ENCODE measurements at regions not wholly inside any gene's neighbourhood (a gene's known extent, or its start where the extent isn't known, plus 50 kb on each side); places are given as distances from the start of the nearest gene placed in this dataset.

DNA sequence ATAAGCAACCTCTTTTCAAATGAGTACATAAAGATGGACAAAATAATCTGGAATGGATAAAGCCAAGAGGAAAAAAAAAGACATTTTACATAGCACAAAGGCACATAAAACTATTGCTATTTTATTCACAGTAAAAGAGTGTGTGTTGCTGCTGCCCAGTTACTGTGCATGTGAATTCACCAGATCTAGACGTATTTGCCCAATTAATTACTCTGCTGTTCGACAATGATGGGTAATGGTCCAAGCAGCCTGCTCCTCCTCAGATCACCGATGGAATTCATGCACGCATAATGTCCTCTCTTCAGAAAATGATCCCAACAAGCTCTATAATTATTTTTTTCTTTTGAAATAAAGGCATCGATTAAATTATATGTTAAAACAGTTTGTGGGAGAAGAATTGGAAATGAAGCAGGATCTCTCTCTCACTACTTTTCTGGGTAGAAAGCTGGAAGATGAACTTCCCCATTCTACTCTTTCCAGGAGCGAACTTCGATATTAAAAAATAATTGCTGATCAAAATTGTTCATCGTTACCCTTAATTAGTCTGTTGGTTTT lies 357.4 kb upstream of the CCNH start:
- TF ChIP-seq CTCF (conservative IDR thresholded peaks at IDR 0.05; ENCODE audit: low read length) (no peak), EZH2phosphoT487 (IDR thresholded peaks at IDR 0.05; ENCODE audit: borderline replicate concordance, low read depth, low read length) (no peak)
- H3K79me2 ChIP-seq (ENCODE audit: insufficient read depth, low read depth, low read length) = no peaks in the 10 kb centered on the region
- H4K20me1 ChIP-seq (ENCODE audit: insufficient read depth, low read length) = no peaks in the 10 kb centered on the region
- no peaks in the 10 kb centered on the region for H3K36me3 ChIP-seq (ENCODE audit: insufficient read depth, low read length)
- DNase-seq (ENCODE audit: low spot score) = no peak
- H3K4me2 ChIP-seq (ENCODE audit: low read length) = no peak overlapping the region
- H3K4me3 ChIP-seq (ENCODE audit: low read depth, low read length, poor library complexity, severe bottlenecking) = no peak overlapping the region
- no peaks in the 10 kb centered on the region for H3K9me3 ChIP-seq (ENCODE audit: low read length)
- CTCF ChIA-PET (ENCODE audit: unreplicated experiment) = no interaction called here
- no peaks in the 10 kb centered on the region for H3K4me1 ChIP-seq (ENCODE audit: insufficient read depth, low read length, poor library complexity, severe bottlenecking)
- no peak overlapping the region for H3K27ac ChIP-seq (ENCODE audit: low read depth, low read length, poor library complexity, severe bottlenecking)
- intact Hi-C loops (cut with micrococcal nuclease; ENCODE audit: unreplicated experiment) = no loop called here
- H3K9me2 ChIP-seq (ENCODE audit: insufficient read depth, low read length) = no peaks in the 10 kb centered on the region
- POLR2A ChIA-PET = interaction anchor here (0.6 to 0.7 kb wide), 2 partner anchors 92 to 907 kb away, joined by 3 read pairs; no protein-coding TSS in a partner anchor
- no peak overlapping the region for H2AFZ ChIP-seq (ENCODE audit: low read length)
- no TSS peak for BruUV-seq (replicated peaks)

DNA sequence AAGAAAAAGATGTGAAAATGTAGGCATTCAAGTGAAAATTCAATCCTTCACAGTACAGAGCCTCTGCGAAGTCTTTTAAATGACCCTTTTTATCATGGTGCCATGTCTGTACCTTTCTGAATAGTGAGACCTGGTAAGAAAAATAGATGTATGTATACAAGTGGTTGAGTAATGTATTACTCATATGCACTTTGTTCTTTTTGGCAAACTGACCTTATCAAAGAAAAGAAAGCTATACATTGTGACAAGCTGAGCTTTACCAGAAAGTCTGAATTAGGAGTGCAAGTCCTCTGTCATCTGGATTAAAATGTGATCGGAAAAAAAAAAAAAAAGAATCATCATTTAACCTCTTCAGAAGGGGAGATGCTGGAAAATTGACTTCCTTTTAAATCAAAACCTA lies 356.4 kb upstream of the CCNH start:
- H3K79me2 ChIP-seq (ENCODE audit: insufficient read depth, low read depth, low read length) = no peaks in the 10 kb centered on the region
- no peaks in the 10 kb centered on the region for H3K9me3 ChIP-seq (ENCODE audit: low read length)
- DNase-seq (ENCODE audit: low spot score) = no peak
- no peaks in the 10 kb centered on the region for H3K9me2 ChIP-seq (ENCODE audit: insufficient read depth, low read length)
- no peaks in the 10 kb centered on the region for H3K36me3 ChIP-seq (ENCODE audit: insufficient read depth, low read length)
- no peak overlapping the region for H3K4me3 ChIP-seq (ENCODE audit: low read depth, low read length, poor library complexity, severe bottlenecking)
- no peak overlapping the region for H3K4me2 ChIP-seq (ENCODE audit: low read length)
- no TSS peak for BruUV-seq (replicated peaks)
- no peak overlapping the region for H3K27ac ChIP-seq (ENCODE audit: low read depth, low read length, poor library complexity, severe bottlenecking)
- POLR2A ChIA-PET = interaction anchor here (0.7 to 1.1 kb wide), 5 partner anchors 18 to 967 kb away, joined by 3 to 4 read pairs (median 3); no protein-coding TSS in a partner anchor
- H3K4me1 ChIP-seq (ENCODE audit: insufficient read depth, low read length, poor library complexity, severe bottlenecking) = no peaks in the 10 kb centered on the region
- TF ChIP-seq EZH2phosphoT487 (IDR thresholded peaks at IDR 0.05; ENCODE audit: borderline replicate concordance, low read depth, low read length) (no peak), CTCF (conservative IDR thresholded peaks at IDR 0.05; ENCODE audit: low read length) (no peak)
- intact Hi-C loops (cut with micrococcal nuclease; ENCODE audit: unreplicated experiment) = no loop called here
- CTCF ChIA-PET (ENCODE audit: unreplicated experiment) = no interaction called here
- no peak overlapping the region for H2AFZ ChIP-seq (ENCODE audit: low read length)
- H4K20me1 ChIP-seq (ENCODE audit: insufficient read depth, low read length) = no peaks in the 10 kb centered on the region

- no peaks in the 10 kb centered on the region for H3K36me3 ChIP-seq (ENCODE audit: insufficient read depth, low read length)
- H2AFZ ChIP-seq (ENCODE audit: low read length) = no peak overlapping the region
- H3K27ac ChIP-seq (ENCODE audit: low read depth, low read length, poor library complexity, severe bottlenecking) = no peak overlapping the region
- POLR2A ChIA-PET = interaction anchor here (0.6 to 0.8 kb wide), 2 partner anchors 55 to 570 kb away, joined by 3 read pairs; no protein-coding TSS in a partner anchor
- intact Hi-C loops (cut with micrococcal nuclease; ENCODE audit: unreplicated experiment) = no loop called here
- no peak for TF ChIP-seq EZH2phosphoT487 (IDR thresholded peaks at IDR 0.05; ENCODE audit: borderline replicate concordance, low read depth, low read length)
- TF ChIP-seq CTCF (conservative IDR thresholded peaks at IDR 0.05; ENCODE audit: low read length) = no peak
- DNase-seq (ENCODE audit: low spot score) = no peak
- H3K9me3 ChIP-seq (ENCODE audit: low read length) = no peaks in the 10 kb centered on the region
- BruUV-seq (replicated peaks) = no TSS peak
- CTCF ChIA-PET (ENCODE audit: unreplicated experiment) = no interaction called here
- no peaks in the 10 kb centered on the region for H3K9me2 ChIP-seq (ENCODE audit: insufficient read depth, low read length)
- H3K79me2 ChIP-seq (ENCODE audit: insufficient read depth, low read depth, low read length) = no peaks in the 10 kb centered on the region
- H3K4me3 ChIP-seq (ENCODE audit: low read depth, low read length, poor library complexity, severe bottlenecking) = no peak overlapping the region
- no peaks in the 10 kb centered on the region for H3K4me1 ChIP-seq (ENCODE audit: insufficient read depth, low read length, poor library complexity, severe bottlenecking)
- no peak overlapping the region for H3K4me2 ChIP-seq (ENCODE audit: low read length)
- no peaks in the 10 kb centered on the region for H4K20me1 ChIP-seq (ENCODE audit: insufficient read depth, low read length)
Measured at GRCh38 chr5:87768190-87768589, 355.5 kb upstream of the CCNH start.

Measured in OCI-LY7 (cell line).